ENCODE measurements at regions not wholly inside any gene's neighbourhood (a gene's known extent, or its start where the extent isn't known, plus 50 kb on each side); places are given as distances from the start of the nearest gene placed in this dataset.

DNA sequence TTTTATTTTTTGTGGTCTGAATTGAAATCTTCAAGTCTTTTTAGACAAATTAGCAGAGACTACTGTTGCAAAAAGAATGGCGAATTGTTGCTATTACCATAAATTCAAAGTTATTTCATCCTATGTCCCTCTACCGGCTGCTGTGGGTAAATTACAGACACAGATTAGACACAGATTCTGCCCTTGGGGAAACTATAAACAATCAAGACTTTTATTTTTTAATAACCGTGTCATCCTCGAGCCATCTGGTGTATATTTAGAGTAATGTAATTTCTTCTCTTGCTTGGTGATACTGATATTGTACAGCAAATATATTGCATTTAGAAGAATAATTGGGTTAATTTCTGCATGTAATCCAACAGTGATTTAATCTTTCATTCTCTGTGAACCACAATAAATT is 228.0 kb upstream of the ADAMTSL1 start:
- DNase-seq (ENCODE audit: low read depth) (no peak), FAIRE-seq (no peak)
- H4K20me1 ChIP-seq (ENCODE audit: insufficient read depth, low read length): no peaks in the 10 kb centered on the region
- H3K4me1 ChIP-seq (ENCODE audit: insufficient read depth, low read length): no peaks in the 10 kb centered on the region
- H3K36me3 ChIP-seq (ENCODE audit: insufficient read depth, low read length): no peaks in the 10 kb centered on the region
- Mint-ChIP-seq H3K9me3 (ENCODE audit: unreplicated experiment) (peaks cover 7% of the 10 kb centered on the region), H3K27me3 (ENCODE audit: low read depth, unreplicated experiment) (no peaks in the 10 kb centered on the region), H3K27ac (ENCODE audit: unreplicated experiment) (no peak overlapping the region), H3K4me3 (ENCODE audit: unreplicated experiment) (no peak overlapping the region), H3K4me1 (ENCODE audit: low read depth, unreplicated experiment) (peaks cover 5% of the 10 kb centered on the region), H3K36me3 (ENCODE audit: low read depth, unreplicated experiment) (no peaks in the 10 kb centered on the region)
- H3K4me2 ChIP-seq (ENCODE audit: low read length): no peak overlapping the region
- no peaks in the 10 kb centered on the region for H3K79me2 ChIP-seq (ENCODE audit: insufficient read depth, low read length)
- H3K27ac ChIP-seq (ENCODE audit: low read depth, low read length): no peak overlapping the region
- H3K9me3 ChIP-seq (ENCODE audit: insufficient read depth, low read depth, low read length): no peaks in the 10 kb centered on the region
- no peak overlapping the region for H3K4me3 ChIP-seq (ENCODE audit: insufficient read depth, low read depth, low read length)
- H2AFZ ChIP-seq (ENCODE audit: low read depth, low read length): no peak overlapping the region
- TF ChIP-seq, protein P1, sequence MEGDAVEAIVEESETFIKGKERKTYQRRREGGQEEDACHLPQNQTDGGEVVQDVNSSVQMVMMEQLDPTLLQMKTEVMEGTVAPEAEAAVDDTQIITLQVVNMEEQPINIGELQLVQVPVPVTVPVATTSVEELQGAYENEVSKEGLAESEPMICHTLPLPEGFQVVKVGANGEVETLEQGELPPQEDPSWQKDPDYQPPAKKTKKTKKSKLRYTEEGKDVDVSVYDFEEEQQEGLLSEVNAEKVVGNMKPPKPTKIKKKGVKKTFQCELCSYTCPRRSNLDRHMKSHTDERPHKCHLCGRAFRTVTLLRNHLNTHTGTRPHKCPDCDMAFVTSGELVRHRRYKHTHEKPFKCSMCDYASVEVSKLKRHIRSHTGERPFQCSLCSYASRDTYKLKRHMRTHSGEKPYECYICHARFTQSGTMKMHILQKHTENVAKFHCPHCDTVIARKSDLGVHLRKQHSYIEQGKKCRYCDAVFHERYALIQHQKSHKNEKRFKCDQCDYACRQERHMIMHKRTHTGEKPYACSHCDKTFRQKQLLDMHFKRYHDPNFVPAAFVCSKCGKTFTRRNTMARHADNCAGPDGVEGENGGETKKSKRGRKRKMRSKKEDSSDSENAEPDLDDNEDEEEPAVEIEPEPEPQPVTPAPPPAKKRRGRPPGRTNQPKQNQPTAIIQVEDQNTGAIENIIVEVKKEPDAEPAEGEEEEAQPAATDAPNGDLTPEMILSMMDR (IDR thresholded peaks at IDR 0.05; ENCODE audit: insufficient read depth, low read depth, low read length): peak; percentile 28
- TF ChIP-seq EZH2 (IDR thresholded peaks at IDR 0.05; ENCODE audit: insufficient read depth, low read length): no peak
- H3K27me3 ChIP-seq (ENCODE audit: insufficient read depth, low read length): no peaks in the 10 kb centered on the region
- no peak overlapping the region for H3K9ac ChIP-seq (ENCODE audit: low read length)

DNA sequence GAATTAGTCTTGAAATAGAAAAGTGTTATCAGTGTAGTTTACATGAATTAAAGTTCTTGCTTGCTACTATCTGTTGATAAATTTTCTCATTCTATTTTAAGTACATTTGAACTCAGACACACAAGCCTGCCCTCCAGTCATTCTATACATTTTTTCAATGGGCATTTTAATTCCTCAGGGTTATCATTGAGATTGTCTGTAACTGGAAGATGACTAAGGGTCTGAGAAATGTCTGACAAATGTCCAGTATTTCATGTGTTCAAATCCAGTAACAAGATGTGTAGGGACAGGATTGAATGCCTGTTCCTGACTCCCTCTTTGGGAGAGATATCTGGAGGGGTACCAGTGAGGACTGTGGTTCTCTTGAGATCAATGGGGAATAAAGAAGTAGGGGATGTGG is 223.9 kb upstream of the ADAMTSL1 start:
- H3K9me3 Mint-ChIP-seq (ENCODE audit: unreplicated experiment): no peaks in the 10 kb centered on the region
- no peaks in the 10 kb centered on the region for H3K79me2 ChIP-seq (ENCODE audit: insufficient read depth, low read length)
- H3K9me3 ChIP-seq (ENCODE audit: insufficient read depth, low read depth, low read length): no peaks in the 10 kb centered on the region
- FAIRE-seq (no peak), DNase-seq (ENCODE audit: low read depth) (no peak)
- H3K4me1 ChIP-seq (ENCODE audit: insufficient read depth, low read length): no peaks in the 10 kb centered on the region
- no peak overlapping the region for H3K4me3 Mint-ChIP-seq (ENCODE audit: unreplicated experiment)
- H3K4me1 Mint-ChIP-seq (ENCODE audit: low read depth, unreplicated experiment): peaks cover 5% of the 10 kb centered on the region
- peak overlapping the region; percentile 67 for H3K27ac Mint-ChIP-seq (ENCODE audit: unreplicated experiment)
- H3K27ac ChIP-seq (ENCODE audit: low read depth, low read length): no peak overlapping the region
- H4K20me1 ChIP-seq (ENCODE audit: insufficient read depth, low read length): no peaks in the 10 kb centered on the region
- no peak overlapping the region for H3K4me2 ChIP-seq (ENCODE audit: low read length)
- H3K36me3 Mint-ChIP-seq (ENCODE audit: low read depth, unreplicated experiment): no peaks in the 10 kb centered on the region
- no peaks in the 10 kb centered on the region for H3K27me3 ChIP-seq (ENCODE audit: insufficient read depth, low read length)
- TF ChIP-seq EZH2 (IDR thresholded peaks at IDR 0.05; ENCODE audit: insufficient read depth, low read length): no peak
- TF ChIP-seq, protein P1 (IDR thresholded peaks at IDR 0.05; ENCODE audit: insufficient read depth, low read depth, low read length): no peak
- H2AFZ ChIP-seq (ENCODE audit: low read depth, low read length): no peak overlapping the region
- no peaks in the 10 kb centered on the region for H3K27me3 Mint-ChIP-seq (ENCODE audit: low read depth, unreplicated experiment)
- no peak overlapping the region for H3K4me3 ChIP-seq (ENCODE audit: insufficient read depth, low read depth, low read length)
- no peak overlapping the region for H3K9ac ChIP-seq (ENCODE audit: low read length)
- no peaks in the 10 kb centered on the region for H3K36me3 ChIP-seq (ENCODE audit: insufficient read depth, low read length)

DNA sequence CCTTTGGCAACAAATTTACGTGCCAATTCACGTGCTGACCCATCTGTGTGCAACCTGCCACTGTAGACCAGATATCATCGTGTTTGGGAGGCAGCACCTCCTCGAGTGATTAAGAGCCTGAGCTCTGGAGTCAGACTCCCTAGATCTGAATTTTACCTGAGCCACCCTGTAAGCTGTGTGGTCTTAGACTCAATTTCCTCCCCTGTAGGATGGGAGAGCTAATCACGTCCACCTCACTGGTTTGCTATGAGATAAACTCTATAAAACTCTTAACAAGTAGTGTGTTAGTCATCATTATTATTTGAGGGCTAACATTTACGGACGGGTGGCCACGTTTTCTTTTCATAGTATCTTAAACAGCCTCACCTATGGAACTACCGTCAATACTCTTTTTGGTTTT is 220.0 kb upstream of the ADAMTSL1 start:
- no peak overlapping the region for H3K27ac Mint-ChIP-seq (ENCODE audit: unreplicated experiment)

More for the DNA sequence above, 220.0 kb upstream of the ADAMTSL1 start:
- H3K27me3 ChIP-seq (ENCODE audit: insufficient read depth, low read length): no peaks in the 10 kb centered on the region
- no peak overlapping the region for H2AFZ ChIP-seq (ENCODE audit: low read depth, low read length)
- no peak overlapping the region for H3K4me3 ChIP-seq (ENCODE audit: insufficient read depth, low read depth, low read length)
- H3K9me3 ChIP-seq (ENCODE audit: insufficient read depth, low read depth, low read length): no peaks in the 10 kb centered on the region
- TF ChIP-seq, protein P1 (IDR thresholded peaks at IDR 0.05; ENCODE audit: insufficient read depth, low read depth, low read length): no peak
- TF ChIP-seq EZH2 (IDR thresholded peaks at IDR 0.05; ENCODE audit: insufficient read depth, low read length): no peak
- no peaks in the 10 kb centered on the region for H4K20me1 ChIP-seq (ENCODE audit: insufficient read depth, low read length)
- DNase-seq (ENCODE audit: low read depth) (no peak), FAIRE-seq (no peak)
- no peaks in the 10 kb centered on the region for H3K9me3 Mint-ChIP-seq (ENCODE audit: unreplicated experiment)
- H3K9ac ChIP-seq (ENCODE audit: low read length): no peak overlapping the region
- no peaks in the 10 kb centered on the region for H3K27me3 Mint-ChIP-seq (ENCODE audit: low read depth, unreplicated experiment)
- peaks cover 6% of the 10 kb centered on the region for H3K4me1 ChIP-seq (ENCODE audit: insufficient read depth, low read length)
- no peaks in the 10 kb centered on the region for H3K79me2 ChIP-seq (ENCODE audit: insufficient read depth, low read length)
- H3K36me3 Mint-ChIP-seq (ENCODE audit: low read depth, unreplicated experiment): no peaks in the 10 kb centered on the region
- no peaks in the 10 kb centered on the region for H3K36me3 ChIP-seq (ENCODE audit: insufficient read depth, low read length)
- H3K4me3 Mint-ChIP-seq (ENCODE audit: unreplicated experiment): no peak overlapping the region
- no peak overlapping the region for H3K4me2 ChIP-seq (ENCODE audit: low read length)
- peaks cover 5% of the 10 kb centered on the region for H3K4me1 Mint-ChIP-seq (ENCODE audit: low read depth, unreplicated experiment)
- no peak overlapping the region for H3K27ac ChIP-seq (ENCODE audit: low read depth, low read length)

Measured in astrocyte (in vitro differentiated cells and primary cell).